ENCODE measurements at regions not wholly inside any gene's neighbourhood (a gene's known extent, or its start where the extent isn't known, plus 50 kb on each side); places are given as distances from the start of the nearest gene placed in this dataset.

DNA sequence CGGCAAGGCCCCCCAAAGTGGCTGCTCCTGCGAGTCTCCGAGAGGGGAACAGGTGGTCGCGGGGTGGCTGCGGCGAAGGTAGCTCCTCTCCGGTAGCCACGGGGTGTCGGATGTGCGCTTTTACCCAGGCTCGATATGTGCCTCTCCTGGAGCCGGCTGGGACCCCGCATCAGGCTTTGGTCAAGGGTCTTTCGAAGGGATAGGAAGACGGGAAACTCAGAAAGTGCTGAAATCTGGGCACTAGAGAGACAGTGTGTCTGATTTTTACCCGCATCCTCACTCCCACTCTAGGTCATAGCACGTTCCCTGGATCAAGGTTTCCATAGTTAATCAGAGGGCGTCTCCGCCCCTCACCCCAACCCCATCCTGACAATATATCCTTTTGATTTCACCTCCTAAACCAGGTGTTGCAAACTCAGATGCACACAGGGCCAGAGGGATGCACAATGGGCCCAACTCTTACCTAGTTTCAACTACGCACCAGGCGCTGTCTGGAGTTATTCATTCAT lies 156.9 kb downstream of the PTPN11 start:
- no peak for TF ChIP-seq CTCF (IDR thresholded peaks at IDR 0.05; ENCODE audit: insufficient read depth, low read length)
- no peak overlapping the region for H3K4me3 ChIP-seq (ENCODE audit: low read depth, low read length)
- DNase-seq (ENCODE audit: low read depth) = no peak

- no peak for TF ChIP-seq CTCF (IDR thresholded peaks at IDR 0.05; ENCODE audit: insufficient read depth, low read length)
Observed at GRCh38 chr12:112577473-112578329, 159.0 kb downstream of the PTPN11 start.

GRCh38 chr12:112584266-112584722 lies 165.5 kb downstream of the PTPN11 start:
- H3K4me3 ChIP-seq (ENCODE audit: low read depth, low read length) = no peak overlapping the region
- TF ChIP-seq CTCF (IDR thresholded peaks at IDR 0.05; ENCODE audit: insufficient read depth, low read length) = no peak
- no peak for DNase-seq (ENCODE audit: low read depth)

More at GRCh38 chr12:112577473-112578329, 159.0 kb downstream of the PTPN11 start:
- H3K4me3 ChIP-seq (ENCODE audit: low read depth, low read length) = no peak overlapping the region
- no peak for DNase-seq (ENCODE audit: low read depth)

- DNase-seq (ENCODE audit: low read depth) = no peak
- no peak for TF ChIP-seq CTCF (IDR thresholded peaks at IDR 0.05; ENCODE audit: insufficient read depth, low read length)
- H3K4me3 ChIP-seq (ENCODE audit: low read depth, low read length) = no peak overlapping the region
Observed at GRCh38 chr12:112586148-112586783, 167.5 kb downstream of the PTPN11 start.

DNA sequence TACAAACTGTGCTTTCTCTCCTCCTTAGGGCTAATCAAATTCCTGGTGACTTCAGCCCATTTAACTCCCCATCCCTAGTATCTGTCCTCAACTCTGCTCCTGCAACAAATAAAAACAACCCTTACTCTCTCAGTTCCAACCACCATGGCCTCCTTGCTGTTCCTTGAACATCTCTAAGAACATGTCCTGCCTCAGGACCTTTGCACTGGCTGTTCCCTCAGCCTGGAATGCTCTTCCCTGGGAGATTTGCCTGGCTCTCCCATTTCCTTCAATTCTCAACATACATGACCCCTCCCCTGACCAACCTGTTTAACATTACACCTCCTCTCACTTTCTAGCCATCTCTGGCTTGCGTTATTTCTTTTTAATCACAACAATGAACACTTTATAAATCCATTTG lies 170.5 kb downstream of the PTPN11 start:
- DNase-seq (ENCODE audit: low read depth) = no peak
- H3K4me3 ChIP-seq (ENCODE audit: low read depth, low read length) = no peak overlapping the region
- TF ChIP-seq CTCF (IDR thresholded peaks at IDR 0.05; ENCODE audit: insufficient read depth, low read length) = no peak

DNA sequence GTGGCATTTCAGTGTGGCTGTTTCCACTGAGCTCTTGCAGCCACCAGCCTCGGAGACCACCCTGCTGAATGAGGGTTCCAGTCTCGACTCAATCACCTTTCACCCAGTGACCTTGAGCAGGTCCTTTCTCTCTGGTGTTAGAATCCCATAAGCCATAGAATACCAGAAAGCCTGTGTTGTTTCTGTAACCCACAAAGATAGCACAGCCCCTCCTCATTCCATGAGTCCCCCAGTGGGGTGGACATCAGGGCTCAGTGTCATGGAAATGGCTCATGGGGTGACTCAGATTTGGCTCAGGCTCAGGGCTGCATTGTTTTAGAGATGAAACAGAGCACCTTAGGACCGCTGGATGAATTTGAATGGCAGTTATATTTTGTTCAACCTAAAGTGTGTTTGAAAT lies 171.5 kb downstream of the PTPN11 start:
- H3K4me3 ChIP-seq (ENCODE audit: low read depth, low read length) = no peak overlapping the region
- TF ChIP-seq CTCF (IDR thresholded peaks at IDR 0.05; ENCODE audit: insufficient read depth, low read length) = no peak
- no peak for DNase-seq (ENCODE audit: low read depth)
